GM12878 (cell line): ENCODE measurements at regions not wholly inside any gene's neighbourhood (a gene's known extent, or its start where the extent isn't known, plus 50 kb on each side); places are given as distances from the start of the nearest gene placed in this dataset.

Source experiments
- ATF3 ChIP-seq: IDR thresholded peaks from 2 replicates; pipeline ENCODE4 v1.6.1; 2011; ENCODE audit warnings: low read depth, mild to moderate bottlenecking, low read length, moderate library complexity, borderline replicate concordance; ENCODE audit errors: extremely low read depth
- CEBPB ChIP-seq, 2 experiments: fragments of 150-350 bp in 1 of 2; IDR thresholded peaks; 2 replicates each; pipeline ENCODE4 v1.6.1; 2012 to 2014; ENCODE audit warnings: low read depth in 2 of 2, low read length in 2 of 2, borderline replicate concordance in 1 of 2, inconsistent platforms in 1 of 2
- EP300 ChIP-seq, 2 experiments: fragments of 150-350 bp in 1 of 2; IDR thresholded peaks; 2 replicates each; pipeline ENCODE4 v1.6.1; 2011 to 2012; ENCODE audit warnings: low read depth in 2 of 2, low read length in 2 of 2, borderline replicate concordance in 1 of 2, improper control_type of control experiment in 1 of 2, inconsistent platforms in 1 of 2; ENCODE audit not compliant: control insufficient read depth in 1 of 2
- FOXK2 ChIP-seq: fragments of 450-650 bp; IDR thresholded peaks from 2 replicates; pipeline ENCODE4 v1.6.1; 2017; ENCODE audit warnings: mild to moderate bottlenecking, moderate library complexity
- MAX ChIP-seq: IDR thresholded peaks from 2 replicates; pipeline ENCODE4 v1.6.1; 2012; ENCODE audit warnings: low read depth, low read length, improper control_type of control experiment
- POLR2A ChIP-seq: IDR thresholded peaks from 2 replicates; pipeline ENCODE4 v1.6.1; 2011; ENCODE audit warnings: low read depth, mild to moderate bottlenecking, low read length
- POLR2AphosphoS2 ChIP-seq: IDR thresholded peaks from 2 replicates; pipeline ENCODE4 v1.6.1; 2011; ENCODE audit warnings: low read depth, mild to moderate bottlenecking, low read length, improper control_type of control experiment, moderate library complexity
- RELA ChIP-seq: fragments of 450-650 bp; IDR thresholded peaks from 2 replicates; pipeline ENCODE4 v1.8.0; 2014; ENCODE audit warnings: borderline replicate concordance; ENCODE audit not compliant: partially characterized antibody
- TARDBP ChIP-seq: IDR thresholded peaks from 2 replicates; pipeline ENCODE4 v1.6.1; 2016; ENCODE audit warnings: borderline replicate concordance
- ZNF384 ChIP-seq: IDR thresholded peaks from 2 replicates; pipeline ENCODE4 v1.6.1; 2012; ENCODE audit warnings: low read depth, mild to moderate bottlenecking, low read length, improper control_type of control experiment, borderline replicate concordance
- TF ChIP-seq, protein P1 (sequence below): fragments of 450-650 bp; IDR thresholded peaks from 2 replicates; pipeline ENCODE4 v1.6.1; 2016; ENCODE audit warnings: mild to moderate bottlenecking, moderate library complexity, borderline replicate concordance
- TF ChIP-seq, protein P2 (sequence below): IDR thresholded peaks from 2 replicates; pipeline ENCODE4 v1.6.1; 2011; ENCODE audit warnings: borderline replicate concordance, low read depth, mild to moderate bottlenecking, moderate library complexity, mixed read lengths, low read length; ENCODE audit not compliant: insufficient read depth; ENCODE audit errors: extremely low read length
- TF ChIP-seq, protein P3 (sequence below), 3 experiments: IDR thresholded peaks in 2 of 3; conservative IDR thresholded peaks in 1 of 3; 2 replicates each; pipeline ENCODE4 v1.5.1; 2011; ENCODE audit warnings: low read depth in 3 of 3, low read length in 3 of 3, mild to moderate bottlenecking in 3 of 3, control low read depth in 2 of 3, moderate library complexity in 2 of 3, inconsistent platforms in 1 of 3, mixed read lengths in 1 of 3; ENCODE audit not compliant: control insufficient read depth in 2 of 3, insufficient read depth in 1 of 3; ENCODE audit errors: extremely low read depth in 1 of 3
- TF ChIP-seq, protein P4 (sequence below): fragments of 450-650 bp; IDR thresholded peaks from 2 replicates; pipeline ENCODE4 v1.6.1; 2016; ENCODE audit warnings: mild to moderate bottlenecking

DNA sequence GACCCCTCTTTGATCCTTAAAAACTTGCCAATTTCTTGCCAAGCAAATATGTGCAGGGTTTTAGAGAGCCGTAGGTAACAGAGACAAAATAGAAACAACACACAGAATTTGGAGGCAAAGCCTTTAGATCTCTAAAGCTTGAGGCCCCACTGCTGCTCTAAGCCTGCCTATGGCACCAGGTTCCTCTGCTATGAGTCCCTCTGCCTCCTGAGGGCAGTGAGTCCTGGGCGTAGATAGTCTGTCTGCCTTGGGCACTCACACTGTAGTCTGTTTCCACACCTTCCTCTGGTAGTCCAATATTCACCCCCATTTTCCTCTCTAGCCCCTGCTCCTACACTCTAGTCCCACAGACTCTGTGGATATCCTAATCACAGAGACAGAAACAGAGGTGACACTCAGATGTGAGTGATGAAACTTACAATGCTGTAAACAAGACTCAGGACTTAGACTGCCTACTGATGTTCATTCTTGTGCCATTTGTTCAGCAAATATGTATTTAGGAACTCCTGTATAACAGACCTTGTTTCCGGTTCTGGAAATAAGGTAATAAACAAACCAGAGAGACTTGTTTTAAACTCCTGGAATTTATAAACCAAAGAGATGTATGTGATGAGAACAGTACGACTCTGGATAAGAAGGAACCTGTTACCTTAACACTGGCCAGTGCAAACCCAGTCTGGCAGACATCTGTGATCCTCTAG is 153.3 kb upstream of the PRSS1 start:
- no peak for TF ChIP-seq MAX
- TF ChIP-seq, protein P1, sequence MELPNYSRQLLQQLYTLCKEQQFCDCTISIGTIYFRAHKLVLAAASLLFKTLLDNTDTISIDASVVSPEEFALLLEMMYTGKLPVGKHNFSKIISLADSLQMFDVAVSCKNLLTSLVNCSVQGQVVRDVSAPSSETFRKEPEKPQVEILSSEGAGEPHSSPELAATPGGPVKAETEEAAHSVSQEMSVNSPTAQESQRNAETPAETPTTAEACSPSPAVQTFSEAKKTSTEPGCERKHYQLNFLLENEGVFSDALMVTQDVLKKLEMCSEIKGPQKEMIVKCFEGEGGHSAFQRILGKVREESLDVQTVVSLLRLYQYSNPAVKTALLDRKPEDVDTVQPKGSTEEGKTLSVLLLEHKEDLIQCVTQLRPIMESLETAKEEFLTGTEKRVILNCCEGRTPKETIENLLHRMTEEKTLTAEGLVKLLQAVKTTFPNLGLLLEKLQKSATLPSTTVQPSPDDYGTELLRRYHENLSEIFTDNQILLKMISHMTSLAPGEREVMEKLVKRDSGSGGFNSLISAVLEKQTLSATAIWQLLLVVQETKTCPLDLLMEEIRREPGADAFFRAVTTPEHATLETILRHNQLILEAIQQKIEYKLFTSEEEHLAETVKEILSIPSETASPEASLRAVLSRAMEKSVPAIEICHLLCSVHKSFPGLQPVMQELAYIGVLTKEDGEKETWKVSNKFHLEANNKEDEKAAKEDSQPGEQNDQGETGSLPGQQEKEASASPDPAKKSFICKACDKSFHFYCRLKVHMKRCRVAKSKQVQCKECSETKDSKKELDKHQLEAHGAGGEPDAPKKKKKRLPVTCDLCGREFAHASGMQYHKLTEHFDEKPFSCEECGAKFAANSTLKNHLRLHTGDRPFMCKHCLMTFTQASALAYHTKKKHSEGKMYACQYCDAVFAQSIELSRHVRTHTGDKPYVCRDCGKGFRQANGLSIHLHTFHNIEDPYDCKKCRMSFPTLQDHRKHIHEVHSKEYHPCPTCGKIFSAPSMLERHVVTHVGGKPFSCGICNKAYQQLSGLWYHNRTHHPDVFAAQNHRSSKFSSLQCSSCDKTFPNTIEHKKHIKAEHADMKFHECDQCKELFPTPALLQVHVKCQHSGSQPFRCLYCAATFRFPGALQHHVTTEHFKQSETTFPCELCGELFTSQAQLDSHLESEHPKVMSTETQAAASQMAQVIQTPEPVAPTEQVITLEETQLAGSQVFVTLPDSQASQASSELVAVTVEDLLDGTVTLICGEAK, result no peak
- TF ChIP-seq EP300 (IDR thresholded peaks at IDR 0.05; ENCODE audit: borderline replicate concordance in 1 of 2, control insufficient read depth in 1 of 2, low read depth in 2 of 2, low read length in 2 of 2), result no peak
- TF ChIP-seq, protein P2, sequence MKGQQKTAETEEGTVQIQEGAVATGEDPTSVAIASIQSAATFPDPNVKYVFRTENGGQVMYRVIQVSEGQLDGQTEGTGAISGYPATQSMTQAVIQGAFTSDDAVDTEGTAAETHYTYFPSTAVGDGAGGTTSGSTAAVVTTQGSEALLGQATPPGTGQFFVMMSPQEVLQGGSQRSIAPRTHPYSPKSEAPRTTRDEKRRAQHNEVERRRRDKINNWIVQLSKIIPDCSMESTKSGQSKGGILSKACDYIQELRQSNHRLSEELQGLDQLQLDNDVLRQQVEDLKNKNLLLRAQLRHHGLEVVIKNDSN, result no peak
- TF ChIP-seq TARDBP, result no peak
- no peak for TF ChIP-seq RELA
- TF ChIP-seq, protein P3, sequence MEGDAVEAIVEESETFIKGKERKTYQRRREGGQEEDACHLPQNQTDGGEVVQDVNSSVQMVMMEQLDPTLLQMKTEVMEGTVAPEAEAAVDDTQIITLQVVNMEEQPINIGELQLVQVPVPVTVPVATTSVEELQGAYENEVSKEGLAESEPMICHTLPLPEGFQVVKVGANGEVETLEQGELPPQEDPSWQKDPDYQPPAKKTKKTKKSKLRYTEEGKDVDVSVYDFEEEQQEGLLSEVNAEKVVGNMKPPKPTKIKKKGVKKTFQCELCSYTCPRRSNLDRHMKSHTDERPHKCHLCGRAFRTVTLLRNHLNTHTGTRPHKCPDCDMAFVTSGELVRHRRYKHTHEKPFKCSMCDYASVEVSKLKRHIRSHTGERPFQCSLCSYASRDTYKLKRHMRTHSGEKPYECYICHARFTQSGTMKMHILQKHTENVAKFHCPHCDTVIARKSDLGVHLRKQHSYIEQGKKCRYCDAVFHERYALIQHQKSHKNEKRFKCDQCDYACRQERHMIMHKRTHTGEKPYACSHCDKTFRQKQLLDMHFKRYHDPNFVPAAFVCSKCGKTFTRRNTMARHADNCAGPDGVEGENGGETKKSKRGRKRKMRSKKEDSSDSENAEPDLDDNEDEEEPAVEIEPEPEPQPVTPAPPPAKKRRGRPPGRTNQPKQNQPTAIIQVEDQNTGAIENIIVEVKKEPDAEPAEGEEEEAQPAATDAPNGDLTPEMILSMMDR (IDR thresholded peaks at IDR 0.05 in 2 of 3, conservative IDR thresholded peaks at IDR 0.05 in 1 of 3; ENCODE audit: control insufficient read depth in 2 of 3, extremely low read depth in 1 of 3, insufficient read depth in 1 of 3, low read depth in 3 of 3, low read length in 3 of 3), result no peak
- TF ChIP-seq, protein P4, sequence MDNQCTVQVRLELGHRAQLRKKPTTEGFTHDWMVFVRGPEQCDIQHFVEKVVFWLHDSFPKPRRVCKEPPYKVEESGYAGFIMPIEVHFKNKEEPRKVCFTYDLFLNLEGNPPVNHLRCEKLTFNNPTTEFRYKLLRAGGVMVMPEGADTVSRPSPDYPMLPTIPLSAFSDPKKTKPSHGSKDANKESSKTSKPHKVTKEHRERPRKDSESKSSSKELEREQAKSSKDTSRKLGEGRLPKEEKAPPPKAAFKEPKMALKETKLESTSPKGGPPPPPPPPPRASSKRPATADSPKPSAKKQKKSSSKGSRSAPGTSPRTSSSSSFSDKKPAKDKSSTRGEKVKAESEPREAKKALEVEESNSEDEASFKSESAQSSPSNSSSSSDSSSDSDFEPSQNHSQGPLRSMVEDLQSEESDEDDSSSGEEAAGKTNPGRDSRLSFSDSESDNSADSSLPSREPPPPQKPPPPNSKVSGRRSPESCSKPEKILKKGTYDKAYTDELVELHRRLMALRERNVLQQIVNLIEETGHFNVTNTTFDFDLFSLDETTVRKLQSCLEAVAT, result no peak
- TF ChIP-seq FOXK2, result no peak
- no peak for TF ChIP-seq POLR2A
- no peak for TF ChIP-seq POLR2AphosphoS2
- no peak for TF ChIP-seq ATF3
- no peak for TF ChIP-seq ZNF384
- no peak for TF ChIP-seq CEBPB (IDR thresholded peaks at IDR 0.05; ENCODE audit: borderline replicate concordance in 1 of 2, low read depth in 2 of 2, low read length in 2 of 2)
